Esophagus (tissue), 2 donors: ENCODE measurements at regions not wholly inside any gene's neighbourhood (a gene's known extent, or its start where the extent isn't known, plus 50 kb on each side); places are given as distances from the start of the nearest gene placed in this dataset.

Experiments used
- H3K27ac ChIP-seq, 2 donors: one replicate each; pipeline ENCODE4 v1.5.1; 2013; ENCODE audit warnings: low read depth in 2 of 2, mild to moderate bottlenecking in 2 of 2, inconsistent platforms in 1 of 2, low read length in 1 of 2, moderate library complexity in 1 of 2
- H3K27me3 ChIP-seq, 2 donors: one replicate each; pipeline ENCODE4 v1.6.1; 2013; ENCODE audit warnings: low read length in 2 of 2, control low read depth in 1 of 2, mild to moderate bottlenecking in 1 of 2; ENCODE audit not compliant: insufficient read depth in 2 of 2, control insufficient read depth in 1 of 2
- H3K36me3 ChIP-seq, 2 donors: one replicate each; pipeline ENCODE4 v1.6.1; 2013; ENCODE audit warnings: low read length in 1 of 2; ENCODE audit not compliant: control insufficient read depth in 2 of 2, insufficient read depth in 2 of 2
- H3K4me1 ChIP-seq, 2 donors: one replicate each; pipeline ENCODE4 v1.6.1; 2013; ENCODE audit warnings: low read length in 1 of 2; ENCODE audit not compliant: control insufficient read depth in 2 of 2, insufficient read depth in 2 of 2
- H3K4me3 ChIP-seq, 2 donors: one replicate each; pipeline ENCODE4 v1.5.1; 2013; ENCODE audit warnings: low read length in 2 of 2, mild to moderate bottlenecking in 2 of 2, low read depth in 1 of 2, moderate library complexity in 1 of 2
- H3K9me3 ChIP-seq, 2 donors: one replicate each; pipeline ENCODE4 v1.6.1; 2013; ENCODE audit warnings: mild to moderate bottlenecking in 2 of 2, low read depth in 1 of 2, low read length in 1 of 2, moderate library complexity in 1 of 2; ENCODE audit not compliant: control insufficient read depth in 2 of 2, insufficient read depth in 1 of 2
- WGBS, 2 donors: extraction: QIAGEN DNeasy Blood & Tissue Kit; methylation state at CpG; one replicate each; pipeline ENCODE4 v1.1.7; 2013; 5-methylcytosine and 5-hydroxymethylcytosine counted together
- donor health status: healthy with polysubstance abuse.
- donor health status: Bipolar disorder and iron deficiency.

- WGBS, 2 donors = 73 to 76% methylated on average over 9 of the region's 9 CpGs
- Histone ChIP-seq H3K9me3 (no peaks in the 10 kb centered on the region), H3K4me3 (no peak overlapping the region), H3K4me1 (peaks cover 0 to 2% of the 10 kb centered on the region in 2 donors), H3K27me3 (no peaks in the 10 kb centered on the region), H3K27ac (no peak overlapping the region), H3K36me3 (no peaks in the 10 kb centered on the region)
These were observed 122.5 kb upstream of the ZC3H12C start for GRCh38 chr11:109970516-109971183.

- WGBS, 2 donors = 46 to 60% methylated on average over 2 of the region's 2 CpGs
These were observed 122.0 kb upstream of the ZC3H12C start for GRCh38 chr11:109971184-109971523.

GRCh38 chr11:109972181-109972715 lies 120.9 kb upstream of the ZC3H12C start:
- Histone ChIP-seq H3K27ac (no peak overlapping the region), H3K36me3 (no peaks in the 10 kb centered on the region), H3K4me3 (no peak overlapping the region), H3K27me3 (no peaks in the 10 kb centered on the region), H3K4me1 (peaks cover 0 to 2% of the 10 kb centered on the region in 2 donors), H3K9me3 (no peaks in the 10 kb centered on the region)
- 66 to 69% methylated on average over 7 of the region's 7 CpGs for WGBS, 2 donors

More at GRCh38 chr11:109971184-109971523, 122.0 kb upstream of the ZC3H12C start:
- H3K4me1 ChIP-seq = peaks cover 0 to 2% of the 10 kb centered on the region in 2 donors
- H3K9me3 ChIP-seq = no peaks in the 10 kb centered on the region
- no peaks in the 10 kb centered on the region for H3K36me3 ChIP-seq
- no peak overlapping the region for H3K4me3 ChIP-seq
- H3K27me3 ChIP-seq = no peaks in the 10 kb centered on the region
- no peak overlapping the region for H3K27ac ChIP-seq

GRCh38 chr11:109972939-109973338 lies 120.3 kb upstream of the ZC3H12C start:
- Histone ChIP-seq H3K36me3 (no peaks in the 10 kb centered on the region), H3K4me3 (no peak overlapping the region), H3K4me1 (peaks cover 0 to 2% of the 10 kb centered on the region in 2 donors), H3K9me3 (no peaks in the 10 kb centered on the region), H3K27ac (no peak overlapping the region), H3K27me3 (no peaks in the 10 kb centered on the region)

- no peaks in the 10 kb centered on the region for H3K27me3 ChIP-seq
- 83 to 87% methylated on average over 5 of the region's 5 CpGs for WGBS, 2 donors
- H3K27ac ChIP-seq = no peak overlapping the region
- no peak overlapping the region for H3K4me3 ChIP-seq
- peaks cover 0 to 2% of the 10 kb centered on the region in 2 donors for H3K4me1 ChIP-seq
- no peaks in the 10 kb centered on the region for H3K9me3 ChIP-seq
- H3K36me3 ChIP-seq = no peaks in the 10 kb centered on the region
These were observed 119.7 kb upstream of the ZC3H12C start for GRCh38 chr11:109973486-109973885.

- H3K4me3 ChIP-seq = no peak overlapping the region
- H3K27me3 ChIP-seq = no peaks in the 10 kb centered on the region
- H3K36me3 ChIP-seq = no peaks in the 10 kb centered on the region
- peaks cover 0 to 2% of the 10 kb centered on the region in 2 donors for H3K4me1 ChIP-seq
- H3K9me3 ChIP-seq = no peaks in the 10 kb centered on the region
- WGBS, 2 donors = 81 to 85% methylated on average over 3 of the region's 3 CpGs
- H3K27ac ChIP-seq = no peak overlapping the region
These were observed 118.7 kb upstream of the ZC3H12C start for GRCh38 chr11:109974523-109974922.

GRCh38 chr11:109978895-109979294 lies 114.3 kb upstream of the ZC3H12C start:
- H3K9me3 ChIP-seq = no peaks in the 10 kb centered on the region
- peaks cover 0 to 2% of the 10 kb centered on the region in 2 donors for H3K4me1 ChIP-seq
- H3K36me3 ChIP-seq = no peaks in the 10 kb centered on the region
- H3K4me3 ChIP-seq = no peak overlapping the region
- no peaks in the 10 kb centered on the region for H3K27me3 ChIP-seq
- 84 to 94% methylated on average over 2 of the region's 2 CpGs for WGBS, 2 donors
- H3K27ac ChIP-seq = no peak overlapping the region

GRCh38 chr11:109981031-109981636 lies 112.1 kb upstream of the ZC3H12C start:
- 45 to 59% methylated on average over 1 of the region's 1 CpG for WGBS, 2 donors
- Histone ChIP-seq H3K36me3 (no peaks in the 10 kb centered on the region), H3K4me3 (no peak overlapping the region), H3K4me1 (no peaks in the 10 kb centered on the region), H3K27me3 (no peaks in the 10 kb centered on the region), H3K9me3 (no peaks in the 10 kb centered on the region), H3K27ac (no peak overlapping the region)

GRCh38 chr11:109983358-109983757 lies 109.8 kb upstream of the ZC3H12C start:
- Histone ChIP-seq H3K27me3 (no peaks in the 10 kb centered on the region), H3K9me3 (no peaks in the 10 kb centered on the region)
- WGBS, 2 donors = 96 to 98% methylated on average over 3 of the region's 3 CpGs

More at GRCh38 chr11:109983358-109983757, 109.8 kb upstream of the ZC3H12C start:
- H3K36me3 ChIP-seq = no peaks in the 10 kb centered on the region
- no peaks in the 10 kb centered on the region for H3K4me1 ChIP-seq
- H3K27ac ChIP-seq = no peak overlapping the region
- no peak overlapping the region for H3K4me3 ChIP-seq
